Uterus (tissue), 2 donors: ENCODE measurements at regions not wholly inside any gene's neighbourhood (a gene's known extent, or its start where the extent isn't known, plus 50 kb on each side); places are given as distances from the start of the nearest gene placed in this dataset.

Experiments used
- CTCF ChIP-seq, 4 experiments: fragments of 200-600 bp in 2 of 4; fragments of 450-650 bp in 2 of 4; sonication (generic) in 2 of 4; IDR thresholded peaks; one replicate each; pipeline ENCODE4 v1.5.1; 2016 to 2019; ENCODE audit warnings: antibody characterized with exemption in 4 of 4, mild to moderate bottlenecking in 2 of 4, moderate library complexity in 1 of 4
- POLR2A ChIP-seq, 2 donors: fragments of 450-650 bp; IDR thresholded peaks; one replicate each; pipeline ENCODE4 v1.6.1; 2016; ENCODE audit warnings: antibody characterized with exemption in 2 of 2, mild to moderate bottlenecking in 1 of 2, moderate library complexity in 1 of 2

DNA sequence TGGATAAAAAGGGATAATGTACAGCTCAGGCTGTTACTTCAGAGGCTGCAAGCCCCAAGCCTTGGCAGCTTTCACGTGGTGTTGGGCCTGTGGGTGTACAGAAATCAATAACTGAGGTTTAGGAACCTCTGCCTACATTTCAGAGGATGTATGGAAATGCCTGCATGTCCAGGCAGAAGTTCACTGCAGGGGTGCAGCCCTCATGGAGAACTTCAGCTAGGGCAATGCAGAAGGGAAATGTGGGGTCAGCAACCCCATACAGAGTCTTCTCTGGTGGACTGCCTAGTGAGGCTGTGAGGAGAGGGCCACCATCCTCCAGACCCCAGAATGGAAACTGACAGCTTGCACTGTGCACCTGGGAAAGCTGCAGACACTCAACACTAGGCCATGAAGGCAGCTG, 1350.3 kb downstream of the ROBO2 start:
- TF ChIP-seq CTCF (IDR thresholded peaks at IDR 0.05) = no peak
- no peak for TF ChIP-seq POLR2A (IDR thresholded peaks at IDR 0.05)
